Testis (tissue), 2 donors: ENCODE measurements at regions not wholly inside any gene's neighbourhood (a gene's known extent, or its start where the extent isn't known, plus 50 kb on each side); places are given as distances from the start of the nearest gene placed in this dataset.

ENCODE experiments used
- CTCF ChIP-seq, 3 experiments: fragments of 450-650 bp in 2 of 3; fragments of 200-600 bp in 1 of 3; sonication (generic) in 1 of 3; IDR thresholded peaks; one replicate each; pipeline ENCODE4 v1.5.1; 2016 to 2019; ENCODE audit warnings: antibody characterized with exemption in 3 of 3, mild to moderate bottlenecking in 2 of 3, moderate library complexity in 1 of 3
- POLR2A ChIP-seq: fragments of 450-650 bp; IDR thresholded peaks from one replicate; pipeline ENCODE4 v1.6.1; 2017; ENCODE audit warnings: antibody characterized with exemption, mild to moderate bottlenecking, moderate library complexity

- TF ChIP-seq CTCF (IDR thresholded peaks at IDR 0.05) = no peak
- no peak for TF ChIP-seq POLR2A
These were observed 290.5 kb upstream of the TAS2R1 start for GRCh38 chr5:9920697-9921096.
